ENCODE measurements at regions not wholly inside any gene's neighbourhood (a gene's known extent, or its start where the extent isn't known, plus 50 kb on each side); places are given as distances from the start of the nearest gene placed in this dataset.

GRCh38 chr4:81574991-81575390, 103.3 kb upstream of the RASGEF1B start:
- no peak overlapping the region for H3K9ac ChIP-seq (ENCODE audit: insufficient read depth, low read length, poor library complexity, severe bottlenecking)
- H3K27ac Mint-ChIP-seq: peak overlapping the region in 1 of 7 donors; percentile 57
- no peaks in the 10 kb centered on the region for H3K9me3 Mint-ChIP-seq
- peaks cover 2% of the 10 kb centered on the region for H3K4me1 Mint-ChIP-seq
- H3K9me3 ChIP-seq (replicated peaks in 1 of 2; ENCODE audit: control insufficient read depth in 1 of 2, insufficient read depth in 1 of 2, low read length in 2 of 2): no peaks in the 10 kb centered on the region
- no peak overlapping the region for H3K4me3 Mint-ChIP-seq
- no peaks in the 10 kb centered on the region for H3K36me3 Mint-ChIP-seq
- H3K36me3 ChIP-seq (replicated peaks in 1 of 2; ENCODE audit: control insufficient read depth in 1 of 2, insufficient read depth in 2 of 2, low read length in 2 of 2): no peaks in the 10 kb centered on the region
- no peaks in the 10 kb centered on the region for H3K79me2 ChIP-seq (ENCODE audit: insufficient read depth, low read length)
- H4K20me1 ChIP-seq (ENCODE audit: insufficient read depth, low read length): no peaks in the 10 kb centered on the region
- no peak overlapping the region for H3K27ac ChIP-seq (ENCODE audit: low read depth in 1 of 2, low read length in 2 of 2)
- WGBS (ENCODE audit: insufficient coverage): no CpG with 5 or more reads among the region's 3 CpGs
- no peak overlapping the region for H3K4me3 ChIP-seq (replicated peaks in 1 of 3; ENCODE audit: low read depth in 2 of 3, low read length in 3 of 3)
- no peak for TF ChIP-seq CTCF (IDR thresholded peaks at IDR 0.05)
- H3K4me1 ChIP-seq (ENCODE audit: control insufficient read depth in 1 of 2, insufficient read depth in 2 of 2, low read length in 2 of 2): no peaks in the 10 kb centered on the region
- no peak overlapping the region for H3K4me2 ChIP-seq (replicated peaks; ENCODE audit: extremely low read depth, low read length, poor library complexity, severe bottlenecking)
- H3K27me3 Mint-ChIP-seq (ENCODE audit: low read depth in 3 of 3): peaks cover 0 to 3% (median 2%) of the 10 kb centered on the region in 3 donors
- no peaks in the 10 kb centered on the region for H3K27me3 ChIP-seq (ENCODE audit: control insufficient read depth in 2 of 2, insufficient read depth in 2 of 2, low read length in 2 of 2)
- no peak for DNase-seq
- H2AFZ ChIP-seq (ENCODE audit: insufficient read depth, low read depth, low read length, poor library complexity, severe bottlenecking): no peak overlapping the region
- intact Hi-C loops (cut with micrococcal nuclease): no loop called here

- Histone ChIP-seq H3K27me3 (ENCODE audit: control insufficient read depth in 2 of 2, insufficient read depth in 2 of 2, low read length in 2 of 2) (no peaks in the 10 kb centered on the region), H3K4me1 (ENCODE audit: control insufficient read depth in 1 of 2, insufficient read depth in 2 of 2, low read length in 2 of 2) (no peaks in the 10 kb centered on the region), H2AFZ (ENCODE audit: insufficient read depth, low read depth, low read length, poor library complexity, severe bottlenecking) (no peak overlapping the region), H3K9me3 (replicated peaks in 1 of 2; ENCODE audit: control insufficient read depth in 1 of 2, insufficient read depth in 1 of 2, low read length in 2 of 2) (no peaks in the 10 kb centered on the region), H3K36me3 (replicated peaks in 1 of 2; ENCODE audit: control insufficient read depth in 1 of 2, insufficient read depth in 2 of 2, low read length in 2 of 2) (no peaks in the 10 kb centered on the region), H3K4me3 (replicated peaks in 1 of 3; ENCODE audit: low read depth in 2 of 3, low read length in 3 of 3) (no peak overlapping the region), H3K4me2 (replicated peaks; ENCODE audit: extremely low read depth, low read length, poor library complexity, severe bottlenecking) (no peak overlapping the region), H3K9ac (ENCODE audit: insufficient read depth, low read length, poor library complexity, severe bottlenecking) (no peak overlapping the region), H3K27ac (ENCODE audit: low read depth in 1 of 2, low read length in 2 of 2) (no peak overlapping the region), H3K79me2 (ENCODE audit: insufficient read depth, low read length) (no peaks in the 10 kb centered on the region), H4K20me1 (ENCODE audit: insufficient read depth, low read length) (no peaks in the 10 kb centered on the region)
- peaks cover 0 to 3% (median 2%) of the 10 kb centered on the region in 3 donors for H3K27me3 Mint-ChIP-seq (ENCODE audit: low read depth in 3 of 3)
- peaks cover 2% of the 10 kb centered on the region for H3K4me1 Mint-ChIP-seq
- DNase-seq: peak in 1 of 3 donors; percentile 42
- TF ChIP-seq CTCF (IDR thresholded peaks at IDR 0.05): no peak
- no CpG with 5 or more reads among the region's 4 CpGs for WGBS (ENCODE audit: insufficient coverage)
- no peaks in the 10 kb centered on the region for H3K9me3 Mint-ChIP-seq
- intact Hi-C loops (cut with micrococcal nuclease): no loop called here
- H3K27ac Mint-ChIP-seq: no peak overlapping the region
- no peak overlapping the region for H3K4me3 Mint-ChIP-seq
- no peaks in the 10 kb centered on the region for H3K36me3 Mint-ChIP-seq
Observed at GRCh38 chr4:81573840-81574239, 102.1 kb upstream of the RASGEF1B start.

All from CD14-positive monocyte (primary cell).